SJCRH30 (cell line): ENCODE measurements at regions not wholly inside any gene's neighbourhood (a gene's known extent, or its start where the extent isn't known, plus 50 kb on each side); places are given as distances from the start of the nearest gene placed in this dataset.

Experiments used
- DNase-seq, 2 experiments: peaks; one replicate each; pipeline ENCODE4 v3.0.0-alpha.2; 2015 to 2020
- H3K27ac ChIP-seq: fragments of 250-450 bp; sonication (Bioruptor Pico); 2 replicates; pipeline ENCODE4 v1.5.1; 2020; ENCODE audit warnings: mild to moderate bottlenecking, moderate library complexity
- H3K27me3 ChIP-seq: fragments of 250-450 bp; sonication (Bioruptor Pico); 2 replicates; pipeline ENCODE4 v1.5.1; 2020; ENCODE audit warnings: mild to moderate bottlenecking, moderate library complexity
- H3K36me3 ChIP-seq: fragments of 250-450 bp; sonication (Bioruptor Pico); 2 replicates; pipeline ENCODE4 v1.5.1; 2020; ENCODE audit warnings: mild to moderate bottlenecking, moderate library complexity
- H3K4me1 ChIP-seq: fragments of 250-450 bp; sonication (Bioruptor Pico); 2 replicates; pipeline ENCODE4 v1.5.1; 2020; ENCODE audit warnings: mild to moderate bottlenecking, moderate library complexity
- H3K4me3 ChIP-seq: fragments of 250-450 bp; sonication (Bioruptor Pico); 2 replicates; pipeline ENCODE4 v1.5.1; 2020; ENCODE audit warnings: mild to moderate bottlenecking, moderate library complexity
- H3K9me3 ChIP-seq: fragments of 250-450 bp; sonication (Bioruptor Pico); replicated peaks from 2 replicates; pipeline ENCODE4 v1.5.1; 2020; ENCODE audit warnings: mild to moderate bottlenecking, moderate library complexity

GRCh38 chr14:55807053-55807880 lies 227.3 kb downstream of the KTN1 start:
- Histone ChIP-seq H3K36me3 (no peaks in the 10 kb centered on the region), H3K27me3 (no peaks in the 10 kb centered on the region), H3K9me3 (no peaks in the 10 kb centered on the region; the same call in 1 of the 2 replicates)

GRCh38 chr14:55807881-55808379 lies 227.9 kb downstream of the KTN1 start:
- Histone ChIP-seq H3K4me3 (no peak overlapping the region), H3K9me3 (no peaks in the 10 kb centered on the region; the same call in 1 of the 2 replicates), H3K27me3 (no peaks in the 10 kb centered on the region), H3K4me1 (peaks cover 5% of the 10 kb centered on the region; the same call in 1 of the 2 replicates), H3K27ac (no peak overlapping the region), H3K36me3 (no peaks in the 10 kb centered on the region)
- no peak for DNase-seq

More at GRCh38 chr14:55807053-55807880, 227.3 kb downstream of the KTN1 start:
- peak; percentile 75 to 82 for DNase-seq
- peaks cover 5% of the 10 kb centered on the region; the same call in 1 of the 2 replicates for H3K4me1 ChIP-seq
- no peak overlapping the region for H3K4me3 ChIP-seq
- no peak overlapping the region; the same call in 1 of the 2 replicates for H3K27ac ChIP-seq

GRCh38 chr14:55813630-55814029 lies 233.6 kb downstream of the KTN1 start:
- no peak for DNase-seq
- Histone ChIP-seq H3K27ac (no peak overlapping the region), H3K27me3 (no peaks in the 10 kb centered on the region)

GRCh38 chr14:55814064-55814463 lies 234.1 kb downstream of the KTN1 start:
- no peaks in the 10 kb centered on the region; the same call in 1 of the 2 replicates for H3K9me3 ChIP-seq
- no peak for DNase-seq
- H3K27ac ChIP-seq = no peak overlapping the region

More at GRCh38 chr14:55813630-55814029, 233.6 kb downstream of the KTN1 start:
- Histone ChIP-seq H3K36me3 (no peaks in the 10 kb centered on the region), H3K4me1 (no peaks in the 10 kb centered on the region), H3K4me3 (no peak overlapping the region), H3K9me3 (no peaks in the 10 kb centered on the region; the same call in 1 of the 2 replicates)

GRCh38 chr14:55814873-55815272 lies 234.9 kb downstream of the KTN1 start:
- H3K27ac ChIP-seq = no peak overlapping the region

More at GRCh38 chr14:55814064-55814463, 234.1 kb downstream of the KTN1 start:
- Histone ChIP-seq H3K4me1 (no peaks in the 10 kb centered on the region), H3K36me3 (no peaks in the 10 kb centered on the region), H3K27me3 (no peaks in the 10 kb centered on the region), H3K4me3 (no peak overlapping the region)

GRCh38 chr14:55816225-55816624 lies 236.2 kb downstream of the KTN1 start:
- no peak overlapping the region for H3K27ac ChIP-seq
- no peaks in the 10 kb centered on the region; the same call in 1 of the 2 replicates for H3K9me3 ChIP-seq
- no peaks in the 10 kb centered on the region for H3K27me3 ChIP-seq
- no peak overlapping the region for H3K4me3 ChIP-seq
- no peak for DNase-seq
- no peaks in the 10 kb centered on the region for H3K4me1 ChIP-seq
- no peaks in the 10 kb centered on the region for H3K36me3 ChIP-seq

More at GRCh38 chr14:55814873-55815272, 234.9 kb downstream of the KTN1 start:
- Histone ChIP-seq H3K27me3 (no peaks in the 10 kb centered on the region), H3K36me3 (no peaks in the 10 kb centered on the region), H3K4me3 (no peak overlapping the region), H3K9me3 (no peaks in the 10 kb centered on the region; the same call in 1 of the 2 replicates), H3K4me1 (no peaks in the 10 kb centered on the region)
- DNase-seq = no peak

- H3K4me3 ChIP-seq = no peak overlapping the region
- H3K9me3 ChIP-seq = no peaks in the 10 kb centered on the region
- DNase-seq = no peak
- no peak overlapping the region for H3K27ac ChIP-seq
- no peaks in the 10 kb centered on the region for H3K27me3 ChIP-seq
- no peaks in the 10 kb centered on the region for H3K36me3 ChIP-seq
- no peaks in the 10 kb centered on the region for H3K4me1 ChIP-seq
Measured at GRCh38 chr14:55819610-55820304, 239.8 kb downstream of the KTN1 start.

- Histone ChIP-seq H3K4me3 (no peak overlapping the region), H3K27ac (no peak overlapping the region), H3K9me3 (no peaks in the 10 kb centered on the region), H3K36me3 (no peaks in the 10 kb centered on the region), H3K27me3 (no peaks in the 10 kb centered on the region), H3K4me1 (no peaks in the 10 kb centered on the region)
- DNase-seq = no peak
Measured at GRCh38 chr14:55822906-55823305, 242.9 kb downstream of the KTN1 start.

GRCh38 chr14:55832122-55832911 lies 252.3 kb downstream of the KTN1 start:
- H3K4me1 ChIP-seq = no peaks in the 10 kb centered on the region
- no peak overlapping the region for H3K4me3 ChIP-seq
- no peaks in the 10 kb centered on the region for H3K9me3 ChIP-seq
- no peaks in the 10 kb centered on the region for H3K36me3 ChIP-seq
- H3K27me3 ChIP-seq = no peaks in the 10 kb centered on the region
- H3K27ac ChIP-seq = no peak overlapping the region
- no peak for DNase-seq

- Histone ChIP-seq H3K9me3 (no peaks in the 10 kb centered on the region), H3K36me3 (no peaks in the 10 kb centered on the region), H3K4me3 (no peak overlapping the region), H3K4me1 (no peaks in the 10 kb centered on the region), H3K27ac (no peak overlapping the region), H3K27me3 (no peaks in the 10 kb centered on the region)
- no peak for DNase-seq
Measured at GRCh38 chr14:55832974-55833373, 253.0 kb downstream of the KTN1 start.

- no peak overlapping the region for H3K4me3 ChIP-seq
- H3K9me3 ChIP-seq = no peaks in the 10 kb centered on the region
- DNase-seq = no peak
- H3K27ac ChIP-seq = no peak overlapping the region
- no peaks in the 10 kb centered on the region for H3K36me3 ChIP-seq
- H3K27me3 ChIP-seq = no peaks in the 10 kb centered on the region
- no peaks in the 10 kb centered on the region for H3K4me1 ChIP-seq
Measured at GRCh38 chr14:55834390-55834789, 254.4 kb downstream of the KTN1 start.

GRCh38 chr14:55835985-55836384 lies 256.0 kb downstream of the KTN1 start:
- Histone ChIP-seq H3K27ac (no peak overlapping the region), H3K27me3 (no peaks in the 10 kb centered on the region), H3K36me3 (no peaks in the 10 kb centered on the region), H3K4me3 (no peak overlapping the region), H3K9me3 (no peaks in the 10 kb centered on the region), H3K4me1 (no peaks in the 10 kb centered on the region)
- no peak for DNase-seq

GRCh38 chr14:55837467-55837866 lies 257.5 kb downstream of the KTN1 start:
- Histone ChIP-seq H3K27ac (no peak overlapping the region), H3K27me3 (no peaks in the 10 kb centered on the region), H3K36me3 (no peaks in the 10 kb centered on the region), H3K9me3 (no peaks in the 10 kb centered on the region), H3K4me1 (no peaks in the 10 kb centered on the region), H3K4me3 (no peak overlapping the region)
- DNase-seq = no peak

- Histone ChIP-seq H3K27ac (no peak overlapping the region), H3K4me3 (no peak overlapping the region), H3K27me3 (no peaks in the 10 kb centered on the region), H3K9me3 (no peaks in the 10 kb centered on the region), H3K36me3 (no peaks in the 10 kb centered on the region), H3K4me1 (no peaks in the 10 kb centered on the region)
- no peak for DNase-seq
Measured at GRCh38 chr14:55838529-55839052, 258.6 kb downstream of the KTN1 start.
